ENCODE measurements at regions not wholly inside any gene's neighbourhood (a gene's known extent, or its start where the extent isn't known, plus 50 kb on each side); places are given as distances from the start of the nearest gene placed in this dataset.

DNA sequence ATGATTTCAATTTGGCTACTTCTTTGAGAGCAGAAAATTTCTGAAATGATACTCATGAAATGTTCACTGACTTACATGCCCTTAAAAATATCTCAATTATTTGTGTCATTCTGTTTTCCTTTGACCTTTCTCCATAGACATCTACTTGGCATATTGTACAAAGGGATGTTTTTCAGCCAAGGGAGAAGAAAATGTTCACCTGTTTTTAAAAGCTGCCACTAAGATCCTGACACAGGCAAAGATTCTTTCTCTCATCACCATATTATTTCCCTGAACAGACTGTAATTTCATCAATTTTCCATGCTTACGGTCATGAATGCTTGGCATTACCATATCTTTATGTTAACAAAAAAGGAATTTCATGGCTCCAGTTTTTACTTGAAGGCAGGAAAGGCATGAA is 67.4 kb upstream of the DBX1 start:
- Histone ChIP-seq H3K27me3 (ENCODE audit: low read length) (no peaks in the 10 kb centered on the region), H3K9ac (ENCODE audit: low read length) (no peak overlapping the region), H2AFZ (ENCODE audit: low read depth, low read length, severe bottlenecking) (no peak overlapping the region), H3K27ac (ENCODE audit: low read depth, low read length) (no peak overlapping the region), H3K4me3 (ENCODE audit: insufficient read depth, low read length, poor library complexity, severe bottlenecking) (no peak overlapping the region), H3K9me3 (ENCODE audit: insufficient read depth, low read length) (peaks cover 5% of the 10 kb centered on the region; the same call in 1 of the 2 replicates), H3K36me3 (ENCODE audit: low read length) (no peaks in the 10 kb centered on the region), H3K9me2 (replicated peaks; ENCODE audit: insufficient read depth, low read length) (no peaks in the 10 kb centered on the region), H3F3A (ENCODE audit: insufficient read depth) (no peaks in the 10 kb centered on the region), H4K20me1 (ENCODE audit: low read depth, low read length) (no peaks in the 10 kb centered on the region), H3K4me2 (ENCODE audit: low read depth, low read length, poor library complexity, severe bottlenecking) (no peak overlapping the region), H3K79me2 (ENCODE audit: insufficient read depth, low read length) (no peaks in the 10 kb centered on the region)
- TF ChIP-seq EZH2phosphoT487 (conservative IDR thresholded peaks at IDR 0.05; ENCODE audit: low read length) = no peak
- TF ChIP-seq, protein P1, sequence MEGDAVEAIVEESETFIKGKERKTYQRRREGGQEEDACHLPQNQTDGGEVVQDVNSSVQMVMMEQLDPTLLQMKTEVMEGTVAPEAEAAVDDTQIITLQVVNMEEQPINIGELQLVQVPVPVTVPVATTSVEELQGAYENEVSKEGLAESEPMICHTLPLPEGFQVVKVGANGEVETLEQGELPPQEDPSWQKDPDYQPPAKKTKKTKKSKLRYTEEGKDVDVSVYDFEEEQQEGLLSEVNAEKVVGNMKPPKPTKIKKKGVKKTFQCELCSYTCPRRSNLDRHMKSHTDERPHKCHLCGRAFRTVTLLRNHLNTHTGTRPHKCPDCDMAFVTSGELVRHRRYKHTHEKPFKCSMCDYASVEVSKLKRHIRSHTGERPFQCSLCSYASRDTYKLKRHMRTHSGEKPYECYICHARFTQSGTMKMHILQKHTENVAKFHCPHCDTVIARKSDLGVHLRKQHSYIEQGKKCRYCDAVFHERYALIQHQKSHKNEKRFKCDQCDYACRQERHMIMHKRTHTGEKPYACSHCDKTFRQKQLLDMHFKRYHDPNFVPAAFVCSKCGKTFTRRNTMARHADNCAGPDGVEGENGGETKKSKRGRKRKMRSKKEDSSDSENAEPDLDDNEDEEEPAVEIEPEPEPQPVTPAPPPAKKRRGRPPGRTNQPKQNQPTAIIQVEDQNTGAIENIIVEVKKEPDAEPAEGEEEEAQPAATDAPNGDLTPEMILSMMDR (IDR thresholded peaks at IDR 0.05; ENCODE audit: insufficient read depth, low read length, poor library complexity, severe bottlenecking) = no peak

DNA sequence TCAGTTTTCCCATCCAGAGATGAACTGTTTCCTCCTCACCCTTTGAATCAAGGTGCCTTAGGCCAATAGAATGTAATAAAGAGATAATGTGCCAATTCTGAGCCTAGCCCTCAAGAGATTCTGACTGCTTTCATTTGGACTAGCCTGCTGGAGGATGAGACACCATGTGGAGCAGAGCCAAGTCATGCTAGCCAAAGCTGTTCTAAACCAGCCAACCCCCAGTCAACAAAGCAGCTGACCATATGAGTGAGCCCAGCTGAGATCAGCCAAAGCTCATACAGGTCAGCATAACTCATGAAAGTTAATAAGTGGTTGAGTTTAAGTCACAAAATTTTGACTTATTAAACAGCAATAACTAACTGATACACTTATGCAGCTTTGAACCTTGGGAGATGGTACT is 66.7 kb upstream of the DBX1 start:
- Histone ChIP-seq H3K4me2 (ENCODE audit: low read depth, low read length, poor library complexity, severe bottlenecking) (no peak overlapping the region), H3F3A (ENCODE audit: insufficient read depth) (no peaks in the 10 kb centered on the region), H3K27ac (ENCODE audit: low read depth, low read length) (no peak overlapping the region), H3K4me3 (ENCODE audit: insufficient read depth, low read length, poor library complexity, severe bottlenecking) (no peak overlapping the region), H4K20me1 (ENCODE audit: low read depth, low read length) (no peaks in the 10 kb centered on the region), H3K27me3 (ENCODE audit: low read length) (no peaks in the 10 kb centered on the region), H3K9me2 (replicated peaks; ENCODE audit: insufficient read depth, low read length) (no peaks in the 10 kb centered on the region), H3K9me3 (ENCODE audit: insufficient read depth, low read length) (peaks cover 5% of the 10 kb centered on the region; the same call in 1 of the 2 replicates), H3K79me2 (ENCODE audit: insufficient read depth, low read length) (no peaks in the 10 kb centered on the region), H2AFZ (ENCODE audit: low read depth, low read length, severe bottlenecking) (no peak overlapping the region), H3K36me3 (ENCODE audit: low read length) (no peaks in the 10 kb centered on the region), H3K9ac (ENCODE audit: low read length) (no peak overlapping the region)
- TF ChIP-seq, protein P1 (IDR thresholded peaks at IDR 0.05; ENCODE audit: insufficient read depth, low read length, poor library complexity, severe bottlenecking) = no peak
- TF ChIP-seq EZH2phosphoT487 (conservative IDR thresholded peaks at IDR 0.05; ENCODE audit: low read length) = no peak

DNA sequence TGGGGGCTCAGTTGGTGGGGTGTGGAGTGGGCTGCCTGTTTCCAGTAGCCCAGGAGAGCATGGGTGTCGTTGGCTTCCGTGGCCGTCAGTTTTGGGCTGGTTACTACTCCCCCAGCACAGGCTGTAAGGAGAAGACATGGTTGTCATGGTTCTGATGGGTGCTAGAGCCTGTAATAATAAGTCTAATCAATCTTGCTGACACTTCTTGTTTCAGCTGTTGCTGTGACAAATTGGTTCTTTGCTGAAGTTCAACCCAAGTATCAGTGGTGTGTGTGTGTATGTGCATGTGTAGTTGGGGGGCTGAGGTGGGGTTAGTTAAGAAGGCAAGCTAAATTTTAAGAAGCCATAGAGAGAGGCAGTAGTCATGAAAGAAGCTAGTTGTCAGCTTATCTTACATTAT is 61.3 kb upstream of the DBX1 start:
- H2AFZ ChIP-seq (ENCODE audit: low read depth, low read length, severe bottlenecking) = no peak overlapping the region
- no peaks in the 10 kb centered on the region for H4K20me1 ChIP-seq (ENCODE audit: low read depth, low read length)
- H3K9me2 ChIP-seq (replicated peaks; ENCODE audit: insufficient read depth, low read length) = no peaks in the 10 kb centered on the region
- H3K27ac ChIP-seq (ENCODE audit: low read depth, low read length) = no peak overlapping the region
- no peaks in the 10 kb centered on the region for H3K79me2 ChIP-seq (ENCODE audit: insufficient read depth, low read length)
- no peaks in the 10 kb centered on the region for H3K36me3 ChIP-seq (ENCODE audit: low read length)
- no peaks in the 10 kb centered on the region for H3K9me3 ChIP-seq (ENCODE audit: insufficient read depth, low read length)
- no peaks in the 10 kb centered on the region for H3K27me3 ChIP-seq (ENCODE audit: low read length)
- no peak overlapping the region for H3K9ac ChIP-seq (ENCODE audit: low read length)
- no peaks in the 10 kb centered on the region for H3F3A ChIP-seq (ENCODE audit: insufficient read depth)
- no peak overlapping the region for H3K4me2 ChIP-seq (ENCODE audit: low read depth, low read length, poor library complexity, severe bottlenecking)
- TF ChIP-seq, protein P1 (IDR thresholded peaks at IDR 0.05; ENCODE audit: insufficient read depth, low read length, poor library complexity, severe bottlenecking) = no peak
- TF ChIP-seq EZH2phosphoT487 (conservative IDR thresholded peaks at IDR 0.05; ENCODE audit: low read length) = no peak
- H3K4me3 ChIP-seq (ENCODE audit: insufficient read depth, low read length, poor library complexity, severe bottlenecking) = no peak overlapping the region
